Ascending aorta (tissue), 2 donors: ENCODE measurements at regions not wholly inside any gene's neighbourhood (a gene's known extent, or its start where the extent isn't known, plus 50 kb on each side); places are given as distances from the start of the nearest gene placed in this dataset.
A peak's percentile ranks its signal among the peaks of the same experiment; 100 is the strongest.

Experiments
- DNase-seq, 2 donors: peaks; one replicate each; pipeline ENCODE4 v3.0.0-alpha.2; 2019; ENCODE audit warnings: low spot score in 2 of 2
- H3K27ac ChIP-seq, 2 donors: fragments of 200-600 bp; sonication (generic); one replicate each; pipeline ENCODE4 v1.5.1; 2016 to 2017; ENCODE audit warnings: mild to moderate bottlenecking in 1 of 2
- H3K27me3 ChIP-seq: fragments of 200-600 bp; sonication (generic); one replicate; pipeline ENCODE4 v1.5.1; 2017
- H3K36me3 ChIP-seq, 2 donors: fragments of 200-600 bp; sonication (generic); one replicate each; pipeline ENCODE4 v1.5.1; 2016
- H3K4me1 ChIP-seq, 2 donors: fragments of 200-600 bp; sonication (generic); one replicate each; pipeline ENCODE4 v1.5.1; 2016 to 2017; ENCODE audit warnings: mild to moderate bottlenecking in 1 of 2
- H3K4me3 ChIP-seq, 2 donors: fragments of 200-600 bp; sonication (generic); one replicate each; pipeline ENCODE4 v1.5.1; 2016 to 2017; ENCODE audit warnings: mild to moderate bottlenecking in 1 of 2
- H3K9me3 ChIP-seq, 2 donors: fragments of 200-600 bp; sonication (generic); one replicate each; pipeline ENCODE4 v1.5.1; 2016
- intact Hi-C: fragments of 100-400 bp; cut with DNase I; formaldehyde crosslinking; loops from one replicate; pipeline ENCODE4 v1.15.1; 2023
- TF ChIP-seq, protein P1 (sequence below), 3 experiments: fragments of 200-600 bp in 2 of 3; fragments of 450-650 bp in 1 of 3; sonication (generic) in 2 of 3; IDR thresholded peaks; one replicate each; pipeline ENCODE4 v1.5.1; 2016 to 2019; ENCODE audit warnings: antibody characterized with exemption in 3 of 3, mild to moderate bottlenecking in 1 of 3, moderate library complexity in 1 of 3

DNA sequence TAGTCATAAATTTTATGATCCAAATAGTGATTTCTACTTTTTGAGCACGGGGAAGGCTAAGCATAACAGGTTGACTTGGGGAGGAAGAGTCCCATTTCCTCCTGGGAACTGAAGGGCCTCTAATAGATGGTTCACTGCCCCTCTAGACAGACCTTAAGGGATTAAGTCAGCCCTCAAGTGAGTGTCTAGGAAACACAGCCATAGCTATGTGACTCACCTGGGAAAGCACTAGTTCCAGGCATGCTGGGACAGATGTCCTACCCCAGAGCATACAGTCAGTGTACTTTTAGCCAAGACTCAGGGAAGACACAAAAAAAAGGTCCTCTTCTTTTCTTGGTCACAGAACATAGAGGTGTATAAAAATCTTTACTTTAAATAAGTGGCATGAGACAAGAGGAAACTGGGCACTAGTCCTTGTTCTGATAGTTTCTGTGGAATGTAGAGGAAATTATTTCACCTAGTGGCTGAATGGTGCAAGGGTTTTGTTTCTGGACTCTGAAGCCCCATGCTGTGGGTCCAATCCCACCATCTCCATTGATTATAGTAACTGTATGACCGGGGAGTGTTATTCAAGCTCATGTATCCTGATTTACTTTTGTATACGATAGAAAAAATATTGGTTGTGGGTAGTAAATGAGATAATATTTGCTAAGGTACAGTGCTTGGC is 86.0 kb downstream of the NREP start:
- Histone ChIP-seq H3K9me3 (no peaks in the 10 kb centered on the region), H3K36me3 (no peaks in the 10 kb centered on the region), H3K4me1 (no peaks in the 10 kb centered on the region), H3K27me3 (no peaks in the 10 kb centered on the region), H3K27ac (no peak overlapping the region), H3K4me3 (no peak overlapping the region)
- intact Hi-C loops = no loop called here
- TF ChIP-seq, protein P1, sequence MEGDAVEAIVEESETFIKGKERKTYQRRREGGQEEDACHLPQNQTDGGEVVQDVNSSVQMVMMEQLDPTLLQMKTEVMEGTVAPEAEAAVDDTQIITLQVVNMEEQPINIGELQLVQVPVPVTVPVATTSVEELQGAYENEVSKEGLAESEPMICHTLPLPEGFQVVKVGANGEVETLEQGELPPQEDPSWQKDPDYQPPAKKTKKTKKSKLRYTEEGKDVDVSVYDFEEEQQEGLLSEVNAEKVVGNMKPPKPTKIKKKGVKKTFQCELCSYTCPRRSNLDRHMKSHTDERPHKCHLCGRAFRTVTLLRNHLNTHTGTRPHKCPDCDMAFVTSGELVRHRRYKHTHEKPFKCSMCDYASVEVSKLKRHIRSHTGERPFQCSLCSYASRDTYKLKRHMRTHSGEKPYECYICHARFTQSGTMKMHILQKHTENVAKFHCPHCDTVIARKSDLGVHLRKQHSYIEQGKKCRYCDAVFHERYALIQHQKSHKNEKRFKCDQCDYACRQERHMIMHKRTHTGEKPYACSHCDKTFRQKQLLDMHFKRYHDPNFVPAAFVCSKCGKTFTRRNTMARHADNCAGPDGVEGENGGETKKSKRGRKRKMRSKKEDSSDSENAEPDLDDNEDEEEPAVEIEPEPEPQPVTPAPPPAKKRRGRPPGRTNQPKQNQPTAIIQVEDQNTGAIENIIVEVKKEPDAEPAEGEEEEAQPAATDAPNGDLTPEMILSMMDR (IDR thresholded peaks at IDR 0.05) = no peak
- DNase-seq = no peak

DNA sequence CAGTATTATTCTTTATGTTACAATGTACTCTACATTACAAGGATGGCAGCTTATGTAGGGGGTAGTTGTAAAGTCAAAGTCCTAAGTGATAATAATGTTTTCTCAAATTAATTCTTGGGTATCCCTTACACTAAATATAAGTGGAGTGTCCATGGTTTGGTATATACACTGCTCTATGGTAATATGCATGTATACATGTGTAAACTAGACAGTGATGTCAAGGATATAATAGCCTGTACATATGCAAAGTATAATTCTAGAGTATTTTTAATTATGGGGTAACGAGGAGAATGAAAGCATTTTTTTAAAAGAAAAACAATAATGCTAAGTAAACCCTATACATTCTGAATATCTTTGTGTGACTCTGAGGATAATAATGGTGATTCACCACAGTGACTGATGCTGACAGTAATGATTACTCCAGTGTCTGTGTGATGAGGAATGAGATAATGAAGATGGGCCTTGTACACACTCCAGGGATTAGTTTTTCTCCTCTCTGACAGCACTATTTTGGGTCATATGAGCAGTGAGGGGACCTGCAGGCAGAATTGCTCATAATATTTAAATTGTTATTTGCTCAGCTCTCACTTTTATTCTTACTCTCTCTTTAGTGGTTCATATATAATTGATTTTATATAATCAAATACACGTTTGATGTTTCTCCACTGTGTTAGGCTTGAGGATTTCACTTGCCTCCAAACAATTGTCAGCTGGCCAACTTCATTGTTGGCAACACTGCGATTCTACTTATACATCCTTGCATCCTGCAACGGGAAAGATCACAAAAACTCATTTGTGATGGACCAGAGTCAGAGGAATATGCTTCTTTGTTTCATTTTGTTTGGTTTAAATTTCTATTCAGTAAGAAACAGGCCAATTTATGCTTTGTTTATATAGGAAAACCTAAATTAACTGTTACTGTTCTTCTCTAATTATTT is 88.2 kb downstream of the NREP start:
- H3K36me3 ChIP-seq = no peaks in the 10 kb centered on the region
- H3K4me3 ChIP-seq = no peak overlapping the region
- no peak for DNase-seq
- no peaks in the 10 kb centered on the region for H3K27me3 ChIP-seq
- H3K27ac ChIP-seq = no peak overlapping the region
- no peaks in the 10 kb centered on the region for H3K4me1 ChIP-seq
- H3K9me3 ChIP-seq = no peaks in the 10 kb centered on the region
- intact Hi-C loops = no loop called here
- TF ChIP-seq, protein P1 (IDR thresholded peaks at IDR 0.05) = no peak

DNA sequence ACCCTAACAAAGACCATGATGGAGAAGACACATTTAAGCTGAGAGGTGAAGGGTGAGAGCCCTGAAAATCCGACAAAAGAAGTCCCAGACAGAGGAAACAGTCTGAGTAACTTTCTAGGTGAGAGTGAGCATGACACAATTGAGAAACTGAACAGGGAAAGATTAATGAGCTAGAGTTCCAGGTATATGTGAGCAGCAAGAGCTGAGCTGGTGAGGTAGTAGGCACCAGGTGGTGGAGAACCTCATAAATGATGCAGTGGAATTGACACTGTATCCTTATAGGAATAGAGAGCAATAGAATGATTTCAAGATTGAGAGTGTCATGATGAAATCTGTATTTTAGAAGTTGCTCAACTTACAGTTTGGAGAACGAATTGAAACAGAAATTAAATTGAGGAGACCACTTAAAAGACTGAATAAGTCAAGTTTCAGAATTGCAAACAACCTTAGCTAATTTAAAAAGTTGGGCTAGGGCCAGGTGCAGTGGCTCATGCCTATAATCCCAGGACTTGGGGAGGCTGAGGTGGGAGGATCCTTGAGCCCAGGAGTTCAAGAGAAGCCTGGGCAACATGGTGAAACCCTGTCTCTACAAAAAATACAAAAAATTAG is 89.8 kb downstream of the NREP start:
- H3K9me3 ChIP-seq = no peaks in the 10 kb centered on the region
- H3K27ac ChIP-seq = no peak overlapping the region
- H3K4me3 ChIP-seq = no peak overlapping the region
- TF ChIP-seq, protein P1 (IDR thresholded peaks at IDR 0.05) = no peak
- intact Hi-C loops = no loop called here
- no peak for DNase-seq
- H3K4me1 ChIP-seq = no peaks in the 10 kb centered on the region
- H3K36me3 ChIP-seq = no peaks in the 10 kb centered on the region
- H3K27me3 ChIP-seq = no peaks in the 10 kb centered on the region

DNA sequence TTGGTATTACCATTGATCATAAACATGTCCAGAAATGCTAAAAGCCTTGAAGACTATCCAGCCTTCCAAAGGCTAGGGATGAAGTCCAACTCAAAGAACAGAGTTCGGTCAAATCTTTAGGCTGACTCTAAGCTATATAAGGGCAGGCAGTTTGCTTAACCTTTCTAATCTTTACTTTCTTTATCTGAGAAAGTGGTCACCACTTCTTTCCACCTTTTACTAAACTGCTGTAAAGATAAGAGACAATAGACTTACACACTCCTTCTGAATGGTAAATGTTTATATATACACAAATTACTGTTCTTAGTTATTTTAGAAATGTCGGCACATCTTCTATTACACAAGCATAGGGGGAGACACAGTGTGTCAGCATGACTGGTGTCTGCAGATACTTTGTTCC is 100.4 kb downstream of the NREP start:
- intact Hi-C loops = loop anchor here (5.0 to 10.0 kb wide), 2 partner anchors 86 to 488 kb away; no protein-coding TSS in a partner anchor
- TF ChIP-seq, protein P1 (IDR thresholded peaks at IDR 0.05) = no peak

DNA sequence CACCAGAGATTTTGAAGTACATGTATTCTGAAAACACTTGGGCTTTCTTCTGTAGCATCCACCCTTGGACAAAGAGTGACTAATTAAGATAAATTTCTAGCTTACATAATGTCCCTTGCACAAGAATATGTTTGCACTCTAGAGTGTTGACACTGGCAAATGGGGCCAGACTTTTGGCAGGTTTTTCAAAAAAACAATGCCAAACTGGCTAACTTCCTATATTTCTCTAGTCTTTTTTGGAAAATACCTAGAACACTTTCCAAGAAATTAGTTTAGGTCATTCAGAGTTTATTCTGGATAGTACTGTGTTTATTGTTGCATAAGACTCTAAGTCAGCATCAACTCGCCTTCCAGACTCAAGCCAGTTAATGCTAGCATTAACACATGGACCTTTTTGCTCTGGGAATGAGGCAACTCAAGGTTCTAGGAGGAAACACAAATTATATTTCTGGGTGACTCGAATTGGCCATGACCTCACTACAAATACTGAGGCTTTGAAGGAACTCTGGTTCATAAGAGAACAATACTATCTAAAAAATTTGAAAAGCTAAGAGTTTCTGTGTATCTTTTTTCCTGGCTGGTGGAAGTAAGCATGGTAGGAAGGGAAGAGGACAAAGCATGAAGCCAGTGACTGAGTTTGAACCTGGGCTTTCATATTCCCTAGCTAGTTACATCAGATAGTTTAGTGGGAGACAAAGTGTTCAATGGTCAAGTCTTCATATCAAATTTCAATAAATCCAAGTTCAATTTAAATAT is 101.6 kb downstream of the NREP start:
- peak in 1 of 2 donors; percentile 69 for DNase-seq
- H3K4me1 ChIP-seq = peaks cover 0 to 5% of the 10 kb centered on the region in 2 donors
- H3K27ac ChIP-seq = peak overlapping the region in 1 of 2 donors; percentile 49
- no peaks in the 10 kb centered on the region for H3K9me3 ChIP-seq
- H3K4me3 ChIP-seq = no peak overlapping the region
- no peaks in the 10 kb centered on the region for H3K36me3 ChIP-seq
- TF ChIP-seq, protein P1 (IDR thresholded peaks at IDR 0.05) = no peak
- no peaks in the 10 kb centered on the region for H3K27me3 ChIP-seq
- intact Hi-C loops = loop anchor here (2.0 to 10.0 kb wide), 4 partner anchors 87 to 489 kb away; partner anchors contain the start of gene NREP

More for the DNA sequence above, 100.4 kb downstream of the NREP start:
- no peaks in the 10 kb centered on the region for H3K9me3 ChIP-seq
- DNase-seq = no peak
- no peaks in the 10 kb centered on the region for H3K36me3 ChIP-seq
- H3K27me3 ChIP-seq = no peaks in the 10 kb centered on the region
- H3K4me1 ChIP-seq = peaks cover 0 to 5% of the 10 kb centered on the region in 2 donors
- no peak overlapping the region for H3K4me3 ChIP-seq
- H3K27ac ChIP-seq = no peak overlapping the region
